ENCODE measurements at regions not wholly inside any gene's neighbourhood (a gene's known extent, or its start where the extent isn't known, plus 50 kb on each side); places are given as distances from the start of the nearest gene placed in this dataset.

DNA sequence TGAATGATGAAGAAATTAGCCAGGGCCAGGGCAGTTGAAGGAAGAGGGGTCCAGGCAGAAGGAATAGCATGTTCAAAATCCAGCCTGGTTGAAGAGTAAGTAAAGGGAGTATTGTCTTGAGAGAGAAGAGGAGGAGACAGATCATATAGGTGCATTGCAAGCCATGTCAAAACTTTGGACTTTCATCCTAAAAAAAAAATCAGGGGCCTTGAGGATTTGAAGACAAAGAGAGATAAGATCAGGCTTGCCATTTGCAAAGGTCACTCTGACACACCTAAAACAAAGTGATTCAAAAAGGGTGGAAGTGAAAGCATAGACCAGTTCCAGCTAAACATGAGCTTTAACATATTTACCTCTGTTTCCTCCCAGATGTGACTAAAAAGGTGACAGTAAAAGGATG is 95.7 kb upstream of the DRD2 start:
- Histone ChIP-seq H2AFZ (ENCODE audit: low read length) (no peak overlapping the region), H3K4me1 (replicated peaks in 1 of 4; ENCODE audit: control insufficient read depth in 3 of 4, insufficient read depth in 4 of 4, low read length in 3 of 4) (peaks cover 4 to 10% (median 6%) of the 10 kb centered on the region in 4 experiments; a peak in 6 of 7 replicates)

More for the DNA sequence above, 95.7 kb upstream of the DRD2 start:
- no peak overlapping the region for H3K4me2 ChIP-seq (ENCODE audit: insufficient read depth in 1 of 2, low read depth in 2 of 2, low read length in 2 of 2)
- CTCF ChIA-PET (ENCODE audit: partially characterized antibody), result interaction anchor here (0.7 to 2.7 kb wide), 4 partner anchors 12 to 143 kb away, joined by 3 to 10 read pairs (median 6); no protein-coding TSS in a partner anchor
- no peaks in the 10 kb centered on the region for H3K9me3 ChIP-seq (ENCODE audit: insufficient read depth in 2 of 2, low read depth in 1 of 2, low read length in 1 of 2)
- no peaks in the 10 kb centered on the region for H4K20me1 ChIP-seq (replicated peaks in 1 of 2; ENCODE audit: control insufficient read depth in 1 of 2, insufficient read depth in 2 of 2, low read length in 2 of 2)
- DNase-seq (ENCODE audit: low read depth in 1 of 2, low spot score in 2 of 2), result no peak
- H3K23ac ChIP-seq (ENCODE audit: insufficient read length), result no peak overlapping the region
- H3K9ac ChIP-seq (replicated peaks in 1 of 4; ENCODE audit: extremely low read depth in 1 of 4, low read depth in 3 of 4, low read length in 3 of 4), result no peak overlapping the region
- H3K4me3 ChIP-seq (ENCODE audit: extremely low read depth in 1 of 4, insufficient read depth in 2 of 4, low read depth in 3 of 4, low read length in 4 of 4), result no peak overlapping the region
- no peak overlapping the region for H4K91ac ChIP-seq (replicated peaks; ENCODE audit: insufficient read length, low read length)
- no peak for TF ChIP-seq SUZ12 (IDR thresholded peaks at IDR 0.05; ENCODE audit: low read length)
- no peak overlapping the region for H2BK15ac ChIP-seq (ENCODE audit: low read length)
- H4K8ac ChIP-seq (ENCODE audit: extremely low read depth, insufficient read depth, low read length), result no peak overlapping the region
- POLR2A ChIA-PET (ENCODE audit: partially characterized antibody), result no interaction called here
- H3K79me1 ChIP-seq (ENCODE audit: low read depth, low read length), result no peaks in the 10 kb centered on the region
- H3K18ac ChIP-seq (ENCODE audit: extremely low read depth, low read length), result no peak overlapping the region
- no peak overlapping the region for H2BK12ac ChIP-seq (ENCODE audit: low read depth, low read length)
- H2BK5ac ChIP-seq (ENCODE audit: low read depth, low read length), result no peak overlapping the region
- no peak overlapping the region for H2BK120ac ChIP-seq (replicated peaks; ENCODE audit: low read depth, low read length)
- H3K4ac ChIP-seq (replicated peaks; ENCODE audit: insufficient read length, low read depth, low read length), result no peak overlapping the region
- FAIRE-seq, result no peak
- H3K56ac ChIP-seq (replicated peaks; ENCODE audit: insufficient read length, low read depth, low read length), result no peak overlapping the region
- H3K27me3 ChIP-seq (replicated peaks in 1 of 4; ENCODE audit: control insufficient read depth in 3 of 4, extremely low read depth in 1 of 4, insufficient read depth in 3 of 4, low read length in 3 of 4), result no peaks in the 10 kb centered on the region
- H3K23me2 ChIP-seq (ENCODE audit: low read depth, low read length), result no peaks in the 10 kb centered on the region
- no peak overlapping the region for H3K27ac ChIP-seq (ENCODE audit: low read depth, low read length)
- H3K14ac ChIP-seq (ENCODE audit: insufficient read length), result no peak overlapping the region
- H3K79me2 ChIP-seq (ENCODE audit: control insufficient read depth in 1 of 2, insufficient read depth in 2 of 2, low read length in 2 of 2), result no peaks in the 10 kb centered on the region
- H3K36me3 ChIP-seq (ENCODE audit: control insufficient read depth in 2 of 4, insufficient read depth in 4 of 4, low read length in 3 of 4), result no peaks in the 10 kb centered on the region
- H2AK5ac ChIP-seq (ENCODE audit: low read depth, low read length), result no peak overlapping the region
- H2BK20ac ChIP-seq (ENCODE audit: low read length), result no peak overlapping the region
- no peak overlapping the region for H4K5ac ChIP-seq (ENCODE audit: insufficient read length, low read depth, low read length)

Measured in H1 (cell line).